GM13977 (cell line): ENCODE measurements at regions not wholly inside any gene's neighbourhood (a gene's known extent, or its start where the extent isn't known, plus 50 kb on each side); places are given as distances from the start of the nearest gene placed in this dataset.

Source experiments
- DNase-seq: peaks from one replicate; pipeline ENCODE4 v3.0.0; 2012; ENCODE audit warnings: low spot score
- in situ Hi-C: fragments of 300-500 bp; cut with MboI; formaldehyde crosslinking; loops from one replicate; pipeline ENCODE4 v1.12.0; 2022; ENCODE audit warnings: low sequenced_read_pairs, low pct_unique_long_range_greater_than_20kb, mixed read lengths, inconsistent platforms; ENCODE audit not compliant: unreplicated experiment
- TF ChIP-seq, protein P1 (sequence below): IDR thresholded peaks from 2 replicates; pipeline ENCODE4 v1.5.1; 2012; ENCODE audit warnings: mild to moderate bottlenecking, control low read depth; ENCODE audit not compliant: insufficient read depth; ENCODE audit errors: extremely low read depth, missing control alignments

DNA sequence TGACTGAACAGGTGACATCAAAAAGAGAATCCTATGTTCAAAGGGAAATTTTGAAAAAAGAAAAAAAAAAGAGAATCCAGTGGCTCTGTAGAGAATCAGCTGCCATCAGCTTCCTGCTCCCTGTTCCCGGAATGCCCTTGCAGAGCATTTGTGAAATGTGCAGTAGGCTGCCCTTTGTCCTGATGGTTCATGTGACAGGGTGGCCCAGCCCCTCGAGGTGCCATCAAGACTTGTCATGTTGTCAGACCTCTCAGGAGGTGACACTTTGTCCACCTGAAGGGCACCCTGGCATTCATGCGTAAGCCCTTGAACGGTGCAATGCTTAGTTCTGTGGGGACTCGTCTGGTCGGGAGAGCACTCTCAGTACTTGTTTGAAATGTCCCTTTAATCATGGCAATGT is 71.4 kb downstream of the CLDN34 start:
- in situ Hi-C loops: no loop called here

DNA sequence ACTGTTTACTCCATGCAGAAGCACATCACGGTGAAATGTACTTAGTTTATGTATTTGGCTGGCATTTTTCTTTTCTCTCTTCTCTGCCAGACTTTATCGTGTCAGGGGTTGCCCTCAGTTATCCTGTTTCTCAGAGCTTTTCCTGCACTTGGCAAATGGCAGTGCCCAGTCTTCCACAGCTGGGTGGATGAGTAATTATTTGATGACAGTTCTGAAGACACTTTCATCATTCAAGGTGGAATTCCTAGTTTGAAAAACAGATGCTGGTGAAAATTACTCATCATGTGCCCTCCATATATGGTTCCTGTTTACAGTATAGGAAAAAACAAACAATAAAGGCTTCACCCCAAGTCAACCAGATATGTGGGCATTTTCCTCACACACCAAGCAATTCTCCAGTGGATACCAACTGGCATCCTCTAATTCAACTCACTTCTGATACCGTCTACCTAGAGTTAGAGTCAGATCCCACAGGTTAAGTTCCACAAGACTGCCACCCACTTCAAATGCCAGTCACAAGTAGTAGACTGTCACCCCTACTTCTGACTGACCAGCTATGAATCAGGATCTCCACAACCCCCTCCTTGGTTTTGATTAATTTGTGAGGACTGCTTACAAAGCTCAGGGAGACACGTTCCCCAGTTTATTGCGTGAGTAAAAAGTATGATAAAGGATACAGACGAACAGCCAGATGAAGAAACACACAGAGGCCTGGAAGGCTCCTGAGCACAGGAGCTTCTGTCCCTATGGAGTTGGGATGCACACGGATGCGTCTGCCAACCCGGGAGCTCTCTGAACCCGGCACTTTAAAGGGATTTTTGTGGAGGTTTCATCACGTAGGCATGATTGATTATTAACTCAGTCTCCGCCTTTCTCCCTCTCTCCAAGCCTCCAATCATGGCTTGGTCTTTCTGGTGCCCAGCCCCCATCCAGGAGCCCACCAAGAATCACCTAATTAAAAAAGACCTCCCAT is 72.9 kb downstream of the CLDN34 start:
- in situ Hi-C loops: no loop called here
- TF ChIP-seq, protein P1, sequence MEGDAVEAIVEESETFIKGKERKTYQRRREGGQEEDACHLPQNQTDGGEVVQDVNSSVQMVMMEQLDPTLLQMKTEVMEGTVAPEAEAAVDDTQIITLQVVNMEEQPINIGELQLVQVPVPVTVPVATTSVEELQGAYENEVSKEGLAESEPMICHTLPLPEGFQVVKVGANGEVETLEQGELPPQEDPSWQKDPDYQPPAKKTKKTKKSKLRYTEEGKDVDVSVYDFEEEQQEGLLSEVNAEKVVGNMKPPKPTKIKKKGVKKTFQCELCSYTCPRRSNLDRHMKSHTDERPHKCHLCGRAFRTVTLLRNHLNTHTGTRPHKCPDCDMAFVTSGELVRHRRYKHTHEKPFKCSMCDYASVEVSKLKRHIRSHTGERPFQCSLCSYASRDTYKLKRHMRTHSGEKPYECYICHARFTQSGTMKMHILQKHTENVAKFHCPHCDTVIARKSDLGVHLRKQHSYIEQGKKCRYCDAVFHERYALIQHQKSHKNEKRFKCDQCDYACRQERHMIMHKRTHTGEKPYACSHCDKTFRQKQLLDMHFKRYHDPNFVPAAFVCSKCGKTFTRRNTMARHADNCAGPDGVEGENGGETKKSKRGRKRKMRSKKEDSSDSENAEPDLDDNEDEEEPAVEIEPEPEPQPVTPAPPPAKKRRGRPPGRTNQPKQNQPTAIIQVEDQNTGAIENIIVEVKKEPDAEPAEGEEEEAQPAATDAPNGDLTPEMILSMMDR: no peak
- DNase-seq: no peak

More for the DNA sequence above, 71.4 kb downstream of the CLDN34 start:
- DNase-seq: no peak
- TF ChIP-seq, protein P1: no peak

DNA sequence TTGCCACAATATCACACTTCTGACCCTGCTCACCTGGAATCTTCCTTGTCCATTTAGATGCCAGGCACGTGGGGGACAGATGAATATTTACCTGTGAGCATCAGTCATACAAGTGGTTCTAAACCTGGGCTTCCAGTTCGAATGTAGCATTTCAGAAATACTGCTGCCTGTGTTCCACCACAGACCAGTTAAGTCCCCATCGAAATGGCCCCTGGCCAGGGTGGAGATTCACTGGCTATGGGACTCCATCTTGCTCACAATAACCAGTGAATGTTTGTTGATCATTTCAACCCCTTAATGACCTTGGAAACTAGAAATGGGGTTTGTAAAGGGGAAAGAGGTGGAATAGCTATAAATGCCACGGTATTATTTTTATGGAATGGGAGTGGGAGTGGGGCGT is 73.8 kb downstream of the CLDN34 start:
- TF ChIP-seq, protein P1: no peak
- DNase-seq: no peak
- in situ Hi-C loops: no loop called here

DNA sequence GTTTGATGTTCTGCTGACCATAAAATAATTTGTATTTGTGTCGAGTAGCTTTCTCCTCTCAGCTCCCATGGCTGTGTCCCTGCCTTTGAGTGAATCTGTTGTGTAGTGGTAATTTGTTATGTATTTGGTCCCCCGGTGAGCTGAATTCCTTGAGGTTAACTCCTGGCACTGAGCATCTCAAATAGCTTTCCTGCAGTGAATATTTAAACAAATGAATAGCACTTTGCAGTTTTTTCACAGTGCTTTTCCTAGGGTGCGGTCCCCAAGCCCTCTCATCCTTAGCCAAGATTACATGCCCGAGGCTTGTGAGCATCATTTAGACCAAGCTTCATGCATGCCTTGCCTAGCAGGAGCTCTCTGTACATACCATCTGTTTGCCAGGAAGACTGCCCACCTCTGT is 74.2 kb downstream of the CLDN34 start:
- in situ Hi-C loops: no loop called here
- no peak for DNase-seq
- TF ChIP-seq, protein P1: no peak

DNA sequence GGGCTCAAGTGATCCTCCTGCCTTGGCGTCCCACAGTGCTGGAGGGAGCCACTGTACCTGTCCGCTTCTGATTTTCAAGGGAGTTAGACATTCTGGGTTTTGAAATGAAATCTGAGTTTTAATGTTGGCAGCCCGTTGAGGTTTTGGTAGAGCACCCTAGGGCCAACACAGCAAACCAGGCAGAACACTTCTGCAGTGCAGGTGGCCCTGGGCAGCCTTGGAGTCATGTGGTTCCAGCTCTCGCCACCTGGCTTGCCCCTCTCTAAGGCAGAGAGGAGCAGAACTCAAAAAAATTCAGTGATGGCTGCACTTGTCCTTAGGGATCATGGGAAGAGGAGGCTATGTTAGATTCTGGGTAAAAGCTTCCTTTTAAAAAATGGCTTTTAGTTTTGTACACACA is 74.9 kb downstream of the CLDN34 start:
- in situ Hi-C loops: no loop called here
- DNase-seq: no peak
- TF ChIP-seq, protein P1: no peak

DNA sequence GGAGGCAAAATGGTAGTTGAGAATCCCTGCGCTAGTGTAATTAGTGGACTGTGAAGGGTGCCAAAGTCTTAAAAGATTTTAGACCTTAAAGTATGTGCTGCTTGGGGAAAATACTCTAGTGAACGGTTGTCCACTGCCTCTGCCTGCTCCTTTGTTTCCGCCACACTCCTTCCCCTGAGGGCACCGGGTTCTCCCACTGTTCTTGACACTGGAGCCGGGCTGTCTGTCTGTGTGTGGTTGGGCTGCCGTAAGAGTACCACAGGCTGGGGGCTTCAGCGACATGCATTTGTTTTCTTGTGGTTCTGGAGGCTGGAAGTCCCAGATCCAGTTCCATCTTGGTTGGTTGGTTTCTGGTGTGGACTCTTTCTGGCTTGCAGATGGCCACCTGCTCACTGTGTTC is 76.2 kb downstream of the CLDN34 start:
- in situ Hi-C loops: no loop called here
- no peak for DNase-seq
- TF ChIP-seq, protein P1: no peak

DNA sequence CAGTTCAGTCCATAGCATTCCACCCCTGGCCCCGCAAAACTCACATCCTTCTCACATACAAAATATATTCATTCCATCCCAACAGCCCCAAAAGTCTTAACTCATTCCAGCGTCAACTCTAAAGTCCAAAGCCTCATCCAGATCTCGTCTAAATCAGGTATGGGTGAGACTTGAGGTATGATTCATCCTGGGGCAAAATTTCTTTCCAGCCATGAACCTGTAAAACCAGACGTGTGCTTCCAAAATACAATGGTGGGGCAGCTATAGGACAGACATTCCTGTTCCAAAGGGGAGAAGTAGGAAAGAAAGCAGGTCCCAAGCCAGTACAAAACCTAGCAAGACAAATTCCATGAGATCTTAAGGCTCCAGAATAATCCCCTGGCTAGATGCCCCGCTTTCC is 76.9 kb downstream of the CLDN34 start:
- no peak for DNase-seq
- TF ChIP-seq, protein P1: no peak
- in situ Hi-C loops: no loop called here
